ENCODE measurements at regions not wholly inside any gene's neighbourhood (a gene's known extent, or its start where the extent isn't known, plus 50 kb on each side); places are given as distances from the start of the nearest gene placed in this dataset.

DNA sequence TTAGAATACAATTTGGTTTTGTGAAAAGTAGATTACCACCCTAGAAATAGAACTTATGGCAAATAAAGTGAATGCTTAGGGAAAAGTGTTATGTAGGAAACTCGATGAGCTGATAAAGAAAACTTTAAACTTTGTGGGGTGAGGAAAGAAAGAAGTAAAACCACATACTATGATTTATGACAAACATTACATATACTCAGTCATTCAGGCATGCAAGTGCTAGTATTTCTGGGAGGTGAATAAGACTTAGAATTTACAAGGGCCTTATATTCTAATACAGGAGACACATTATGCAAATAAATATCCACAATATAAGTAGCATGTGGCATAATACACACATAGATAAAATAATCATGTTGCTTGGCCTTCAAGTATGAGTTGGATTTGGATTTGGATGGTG is 618.1 kb downstream of the XIRP2 start:
- intact Hi-C loops (cut with DNase I; ENCODE audit: low total_unique reads): no loop called here
- TF ChIP-seq, protein P1, sequence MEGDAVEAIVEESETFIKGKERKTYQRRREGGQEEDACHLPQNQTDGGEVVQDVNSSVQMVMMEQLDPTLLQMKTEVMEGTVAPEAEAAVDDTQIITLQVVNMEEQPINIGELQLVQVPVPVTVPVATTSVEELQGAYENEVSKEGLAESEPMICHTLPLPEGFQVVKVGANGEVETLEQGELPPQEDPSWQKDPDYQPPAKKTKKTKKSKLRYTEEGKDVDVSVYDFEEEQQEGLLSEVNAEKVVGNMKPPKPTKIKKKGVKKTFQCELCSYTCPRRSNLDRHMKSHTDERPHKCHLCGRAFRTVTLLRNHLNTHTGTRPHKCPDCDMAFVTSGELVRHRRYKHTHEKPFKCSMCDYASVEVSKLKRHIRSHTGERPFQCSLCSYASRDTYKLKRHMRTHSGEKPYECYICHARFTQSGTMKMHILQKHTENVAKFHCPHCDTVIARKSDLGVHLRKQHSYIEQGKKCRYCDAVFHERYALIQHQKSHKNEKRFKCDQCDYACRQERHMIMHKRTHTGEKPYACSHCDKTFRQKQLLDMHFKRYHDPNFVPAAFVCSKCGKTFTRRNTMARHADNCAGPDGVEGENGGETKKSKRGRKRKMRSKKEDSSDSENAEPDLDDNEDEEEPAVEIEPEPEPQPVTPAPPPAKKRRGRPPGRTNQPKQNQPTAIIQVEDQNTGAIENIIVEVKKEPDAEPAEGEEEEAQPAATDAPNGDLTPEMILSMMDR (IDR thresholded peaks at IDR 0.05): no peak
- no peak for TF ChIP-seq POLR2A (IDR thresholded peaks at IDR 0.05)
- 45 to 56% methylated on average over 1 of the region's 1 CpG for WGBS, 2 donors
- DNase-seq (ENCODE audit: low spot score in 2 of 2): no peak
- H3K4me3 ChIP-seq (ENCODE audit: low read depth, poor library complexity, severe bottlenecking): no peak overlapping the region

DNA sequence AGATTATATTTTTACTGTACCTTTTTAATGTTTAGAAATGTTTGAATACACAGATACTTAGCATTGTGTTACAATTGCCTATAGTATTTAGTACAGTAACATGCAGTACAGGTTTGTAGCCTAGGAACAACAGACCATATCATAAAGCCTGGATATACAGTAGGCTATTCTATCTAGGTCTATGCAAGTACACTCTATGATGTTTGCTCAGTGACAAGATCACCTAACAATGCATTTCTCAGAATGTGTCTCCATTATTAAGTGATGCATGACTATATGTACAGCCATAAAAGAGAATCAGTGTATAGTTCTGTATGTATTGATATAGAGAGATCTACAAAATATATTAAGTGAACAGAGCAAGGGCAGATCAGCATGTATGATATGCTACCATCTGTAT is 616.4 kb downstream of the XIRP2 start:
- TF ChIP-seq, protein P1 (IDR thresholded peaks at IDR 0.05): no peak
- no peak for TF ChIP-seq POLR2A (IDR thresholded peaks at IDR 0.05)
- no peak for DNase-seq (ENCODE audit: low spot score in 2 of 2)
- H3K4me3 ChIP-seq (ENCODE audit: low read depth, poor library complexity, severe bottlenecking): no peak overlapping the region
- intact Hi-C loops (cut with DNase I; ENCODE audit: low total_unique reads): no loop called here

DNA sequence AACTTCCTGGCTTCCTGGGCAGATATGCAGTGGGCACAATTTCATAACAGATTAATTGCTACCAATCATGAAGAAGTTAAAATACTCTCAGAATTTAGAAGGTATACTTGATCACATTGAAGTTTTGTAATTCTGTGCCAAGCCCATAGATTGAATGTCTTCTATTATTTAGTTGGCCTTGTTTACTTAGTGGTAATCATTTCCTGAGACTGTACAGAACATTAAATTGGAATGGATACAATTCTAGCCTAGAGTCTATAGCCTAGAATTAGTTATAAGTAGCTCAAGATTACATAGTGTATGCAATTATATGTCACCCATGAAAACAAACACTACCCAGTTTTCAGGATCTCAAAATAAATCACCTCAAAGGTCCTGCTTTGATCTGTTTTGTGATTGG is 615.8 kb downstream of the XIRP2 start:
- no peak overlapping the region for H3K4me3 ChIP-seq (ENCODE audit: low read depth, poor library complexity, severe bottlenecking)
- DNase-seq (ENCODE audit: low spot score in 2 of 2): no peak
- intact Hi-C loops (cut with DNase I; ENCODE audit: low total_unique reads): no loop called here
- TF ChIP-seq, protein P1 (IDR thresholded peaks at IDR 0.05): no peak
- TF ChIP-seq POLR2A (IDR thresholded peaks at IDR 0.05): no peak

DNA sequence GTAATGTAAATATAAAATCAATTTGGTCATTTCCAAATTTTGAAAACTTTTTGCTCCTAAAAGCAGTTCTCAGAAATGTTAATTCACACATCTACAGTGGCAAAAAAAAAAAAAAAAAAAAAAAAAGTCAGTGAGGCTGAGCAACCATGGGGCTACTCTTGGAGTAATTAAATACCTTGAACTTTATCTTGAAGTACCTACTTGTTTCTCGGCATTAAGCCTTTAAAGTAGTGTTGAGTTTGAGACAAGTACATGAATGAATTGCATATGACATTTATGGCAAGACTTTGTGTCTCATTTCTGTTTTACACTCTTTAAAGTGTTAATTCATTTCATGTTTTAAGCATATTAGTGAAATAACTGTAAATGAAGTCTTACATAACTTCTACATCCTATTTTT is 613.3 kb downstream of the XIRP2 start:
- H3K4me3 ChIP-seq (ENCODE audit: low read depth, poor library complexity, severe bottlenecking): no peak overlapping the region
- no peak for DNase-seq (ENCODE audit: low spot score in 2 of 2)
- 85 to 90% methylated on average over 1 of the region's 1 CpG for WGBS, 2 donors
- TF ChIP-seq POLR2A (IDR thresholded peaks at IDR 0.05): no peak
- TF ChIP-seq, protein P1 (IDR thresholded peaks at IDR 0.05): no peak
- intact Hi-C loops (cut with DNase I; ENCODE audit: low total_unique reads): no loop called here

DNA sequence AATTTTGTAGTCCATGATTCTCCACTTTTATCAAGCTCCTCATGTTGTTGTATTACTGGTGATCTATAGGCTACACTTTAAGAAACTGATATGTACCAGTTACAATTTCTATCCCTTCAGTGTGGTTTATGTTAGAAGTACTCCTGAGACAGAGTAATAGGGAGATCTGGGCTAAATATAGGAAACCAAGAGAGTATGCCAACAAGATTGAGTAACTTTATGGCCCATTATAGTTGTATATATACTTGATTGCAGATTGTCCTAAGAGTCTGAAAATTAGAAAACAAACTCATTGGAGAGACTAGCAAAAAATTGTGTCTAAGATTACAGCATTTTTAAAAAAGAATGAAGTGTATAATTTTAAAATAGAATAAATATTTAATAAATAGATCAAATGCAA is 605.6 kb downstream of the XIRP2 start:
- no peak overlapping the region for H3K4me3 ChIP-seq (ENCODE audit: low read depth, poor library complexity, severe bottlenecking)
- DNase-seq (ENCODE audit: low spot score in 2 of 2): no peak
- TF ChIP-seq, protein P1 (IDR thresholded peaks at IDR 0.05): no peak
- TF ChIP-seq POLR2A (IDR thresholded peaks at IDR 0.05): no peak
- intact Hi-C loops (cut with DNase I; ENCODE audit: low total_unique reads): no loop called here

DNA sequence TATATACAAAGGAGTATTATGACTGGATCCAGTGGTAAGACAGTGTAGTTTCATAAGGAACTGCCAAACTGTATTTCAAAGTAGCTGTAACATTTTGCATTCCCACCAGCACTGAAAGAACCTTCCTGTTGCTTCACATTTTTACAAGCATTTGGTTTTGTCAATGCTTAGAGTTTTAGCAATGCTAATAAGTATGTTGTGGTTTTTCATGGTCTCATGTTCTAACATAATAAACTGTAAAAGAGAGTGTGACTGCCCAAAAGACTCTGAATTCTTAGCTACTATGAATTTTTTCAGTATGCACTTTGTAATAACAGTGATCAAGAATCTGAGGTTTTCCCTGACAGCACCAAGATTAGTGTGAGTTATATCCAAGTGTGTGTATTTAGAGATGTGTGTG is 604.2 kb downstream of the XIRP2 start:
- H3K4me3 ChIP-seq (ENCODE audit: low read depth, poor library complexity, severe bottlenecking): no peak overlapping the region
- TF ChIP-seq, protein P1 (IDR thresholded peaks at IDR 0.05): no peak
- TF ChIP-seq POLR2A (IDR thresholded peaks at IDR 0.05): no peak
- DNase-seq (ENCODE audit: low spot score in 2 of 2): no peak
- intact Hi-C loops (cut with DNase I; ENCODE audit: low total_unique reads): no loop called here

All from lower leg skin (tissue), 4 donors.